Neuronal stem cell (in vitro differentiated cells): ENCODE measurements at regions not wholly inside any gene's neighbourhood (a gene's known extent, or its start where the extent isn't known, plus 50 kb on each side); places are given as distances from the start of the nearest gene placed in this dataset.
"Not testable (repeated sequence)": the region's sequence is repeated elsewhere in the genome, so short reads cannot be mapped to it uniquely, and the experiment has no call there.

Source experiments
- DNase-seq: peaks from one replicate; pipeline ENCODE4 v3.0.0-alpha.2; 2013; ENCODE audit warnings: low spot score
- H2AFZ ChIP-seq: one replicate; pipeline ENCODE4 v1.6.1; 2013; ENCODE audit warnings: mild to moderate bottlenecking, low read length, inconsistent platforms
- H2AK5ac ChIP-seq: 2 replicates; pipeline ENCODE4 v1.6.1; 2013; ENCODE audit warnings: low read depth, mild to moderate bottlenecking, inconsistent platforms, low read length, moderate library complexity, mixed read lengths
- H2BK120ac ChIP-seq: 2 replicates; pipeline ENCODE4 v1.6.1; 2013; ENCODE audit warnings: low read depth, mild to moderate bottlenecking, inconsistent platforms, low read length, moderate library complexity, mixed read lengths
- H2BK12ac ChIP-seq: one replicate; pipeline ENCODE4 v1.6.1; 2013; ENCODE audit warnings: low read length, inconsistent platforms
- H2BK15ac ChIP-seq: 2 replicates; pipeline ENCODE4 v1.6.1; 2013; ENCODE audit warnings: mild to moderate bottlenecking, low read length, inconsistent platforms, mixed read lengths
- H2BK5ac ChIP-seq: one replicate; pipeline ENCODE4 v1.6.1; 2013; ENCODE audit warnings: inconsistent platforms, mild to moderate bottlenecking, low read length, moderate library complexity
- H3K14ac ChIP-seq: one replicate; pipeline ENCODE4 v1.6.1; 2013; ENCODE audit warnings: low read length, inconsistent platforms
- H3K18ac ChIP-seq: 2 replicates; pipeline ENCODE4 v1.6.1; 2013; ENCODE audit warnings: low read length, inconsistent platforms
- H3K23ac ChIP-seq: 2 replicates; pipeline ENCODE4 v1.6.1; 2013; ENCODE audit warnings: low read depth, mild to moderate bottlenecking, mixed read lengths, low read length, inconsistent platforms; ENCODE audit not compliant: poor library complexity
- H3K27ac ChIP-seq: replicated peaks from 3 replicates; pipeline ENCODE4 v1.5.1; 2013; ENCODE audit warnings: low read length, inconsistent platforms
- H3K27me3 ChIP-seq, 3 experiments: 2 replicates each; pipeline ENCODE4 v1.6.1; 2013; ENCODE audit warnings: low read length in 3 of 3, mild to moderate bottlenecking in 2 of 3, inconsistent platforms in 1 of 3, low read depth in 1 of 3, mixed read lengths in 1 of 3, moderate library complexity in 1 of 3; ENCODE audit not compliant: control insufficient read depth in 3 of 3, insufficient read depth in 3 of 3
- H3K36me3 ChIP-seq, 2 donors: replicated peaks in 1 of 2; 2 replicates each; pipeline ENCODE4 v1.6.1; 2013; ENCODE audit warnings: low read length in 2 of 2; ENCODE audit not compliant: control insufficient read depth in 2 of 2, insufficient read depth in 2 of 2
- H3K4ac ChIP-seq: 2 replicates; pipeline ENCODE4 v1.6.1; 2013; ENCODE audit warnings: inconsistent platforms, mild to moderate bottlenecking, low read length, moderate library complexity
- H3K4me1 ChIP-seq, 2 donors: 1 replicate in 1 of 2; 2 replicates in 1 of 2; pipeline ENCODE4 v1.6.1; 2013; ENCODE audit warnings: low read length in 2 of 2, low read depth in 1 of 2; ENCODE audit not compliant: control insufficient read depth in 2 of 2, insufficient read depth in 1 of 2
- H3K4me2 ChIP-seq: one replicate; pipeline ENCODE4 v1.6.1; 2013; ENCODE audit warnings: mild to moderate bottlenecking, low read length, inconsistent platforms; ENCODE audit not compliant: insufficient read depth, poor library complexity, severe bottlenecking
- H3K4me3 ChIP-seq, 2 donors: 2 replicates each; pipeline ENCODE4 v1.5.1; 2013; ENCODE audit warnings: low read length in 2 of 2, mild to moderate bottlenecking in 2 of 2, inconsistent platforms in 1 of 2, moderate library complexity in 1 of 2
- H3K79me1 ChIP-seq: one replicate; pipeline ENCODE4 v1.6.1; 2013; ENCODE audit warnings: low read depth, mild to moderate bottlenecking, inconsistent platforms, low read length, moderate library complexity
- H3K9ac ChIP-seq: one replicate; pipeline ENCODE4 v1.6.1; 2013; ENCODE audit warnings: mild to moderate bottlenecking, low read depth, low read length, inconsistent platforms; ENCODE audit not compliant: poor library complexity
- H3K9me3 ChIP-seq, 2 donors: replicated peaks in 1 of 2; 2 replicates each; pipeline versions ENCODE3 to v1.6.1; 2013; ENCODE audit warnings: low read length in 2 of 2, mild to moderate bottlenecking in 2 of 2, inconsistent platforms in 1 of 2, low read depth in 1 of 2, mixed read lengths in 1 of 2, moderate library complexity in 1 of 2; ENCODE audit not compliant: control insufficient read depth in 2 of 2, insufficient read depth in 1 of 2
- H4K8ac ChIP-seq: one replicate; pipeline ENCODE4 v1.6.1; 2013; ENCODE audit warnings: low read depth, mild to moderate bottlenecking, inconsistent platforms, low read length, moderate library complexity
- H4K91ac ChIP-seq: one replicate; pipeline ENCODE4 v1.6.1; 2013; ENCODE audit warnings: low read length, low read depth, mild to moderate bottlenecking, inconsistent platforms; ENCODE audit not compliant: poor library complexity
- WGBS, 2 donors: extraction: QIAGEN DNeasy Blood & Tissue Kit; methylation state at CpG; one replicate each; pipeline ENCODE4 v1.1.7; 2013; ENCODE audit warnings: missing lambda C conversion rate in 2 of 2, mixed read lengths in 1 of 2; ENCODE audit not compliant: insufficient read length in 2 of 2, insufficient replicate concordance in 1 of 2; ENCODE audit errors: extremely low coverage in 2 of 2; 5-methylcytosine and 5-hydroxymethylcytosine counted together

DNA sequence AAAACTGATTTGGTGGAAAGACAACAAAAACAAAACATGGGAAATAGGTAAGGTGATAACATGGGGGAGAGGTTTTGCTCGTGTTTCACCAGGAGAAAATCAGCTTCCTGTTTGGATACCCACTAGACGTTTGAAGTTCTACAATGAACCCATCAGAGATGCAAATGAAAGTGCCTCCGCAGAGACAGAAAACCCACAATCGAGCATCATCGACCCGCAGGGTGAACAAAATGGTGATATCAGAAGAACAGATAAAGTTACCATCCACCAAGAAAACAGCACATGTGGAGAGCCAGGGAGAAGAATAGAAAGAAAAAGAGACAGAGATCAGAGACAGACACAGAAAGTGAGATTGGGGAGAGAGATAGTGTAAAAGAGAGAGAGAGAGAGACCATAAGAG lies 83.4 kb downstream of the UNC93B1 start:
- WGBS, 2 donors: no CpG with 5 or more reads among the region's 6 CpGs
- not testable (repeated sequence) for H3K9ac ChIP-seq, H2BK15ac ChIP-seq, H3K27ac ChIP-seq, H4K91ac ChIP-seq, H3K4ac ChIP-seq, H2BK120ac ChIP-seq, H3K4me2 ChIP-seq, H2AK5ac ChIP-seq, H3K14ac ChIP-seq, H2AFZ ChIP-seq, H3K4me3 ChIP-seq, H3K18ac ChIP-seq, H3K27me3 ChIP-seq, H2BK12ac ChIP-seq, H4K8ac ChIP-seq, H3K23ac ChIP-seq, DNase-seq, H3K4me1 ChIP-seq, H2BK5ac ChIP-seq, H3K36me3 ChIP-seq, H3K79me1 ChIP-seq, H3K9me3 ChIP-seq

DNA sequence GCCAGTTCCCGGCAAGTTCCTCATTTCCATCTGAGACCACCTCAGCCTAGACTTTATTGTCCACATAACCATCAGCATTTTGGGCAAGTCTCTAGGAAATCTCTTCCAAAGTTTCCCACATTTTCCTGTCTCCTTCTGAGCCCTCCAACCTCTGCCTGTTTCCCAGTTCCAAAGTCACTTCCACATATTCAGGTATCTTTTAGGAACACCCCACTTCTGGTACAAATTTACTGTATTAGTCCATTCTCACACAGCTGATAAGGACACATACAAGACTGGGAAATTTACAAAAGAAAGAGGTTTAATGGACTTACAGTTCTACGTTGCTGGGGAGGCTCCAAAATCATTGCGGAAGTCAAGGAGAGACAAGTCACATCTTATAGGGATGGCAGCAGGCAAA lies 91.7 kb downstream of the UNC93B1 start:
- DNase-seq, H2AFZ ChIP-seq, H3K4me1 ChIP-seq, H3K14ac ChIP-seq, H3K27me3 ChIP-seq, H3K9ac ChIP-seq, H3K79me1 ChIP-seq, H4K8ac ChIP-seq, H2BK5ac ChIP-seq, H3K4me2 ChIP-seq, H2BK120ac ChIP-seq, H2AK5ac ChIP-seq, H3K27ac ChIP-seq, H2BK12ac ChIP-seq, H3K18ac ChIP-seq, H3K9me3 ChIP-seq, H3K23ac ChIP-seq, H3K4me3 ChIP-seq, H3K36me3 ChIP-seq, H2BK15ac ChIP-seq, H3K4ac ChIP-seq, H4K91ac ChIP-seq: not testable (repeated sequence)
- no CpG with 5 or more reads among the region's 3 CpGs for WGBS, 2 donors

DNA sequence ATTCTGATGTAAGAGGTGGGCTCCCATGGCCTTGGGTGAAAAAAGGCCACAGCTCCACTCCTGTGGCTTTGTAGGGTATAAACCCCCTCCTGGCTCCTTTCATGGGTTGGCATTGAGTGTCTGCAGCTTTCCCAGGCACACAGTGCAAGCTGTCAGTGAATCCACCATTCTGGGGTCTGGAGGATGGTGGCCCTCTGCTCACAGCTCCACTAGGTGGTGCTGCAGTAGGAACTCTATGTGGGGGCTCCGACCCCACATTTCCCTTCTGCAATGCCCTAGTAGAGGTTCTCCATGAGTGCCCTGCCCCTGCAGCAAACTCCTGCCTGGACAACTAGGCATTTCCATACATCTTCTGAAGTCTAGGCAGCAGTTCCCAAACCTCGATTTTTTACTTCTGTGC lies 92.7 kb downstream of the UNC93B1 start:
- H3K9me3 ChIP-seq, H3K4ac ChIP-seq, H2AFZ ChIP-seq, DNase-seq, H3K4me1 ChIP-seq, H3K4me2 ChIP-seq, H2BK5ac ChIP-seq, H3K23ac ChIP-seq, H2BK120ac ChIP-seq, H2AK5ac ChIP-seq, H3K27ac ChIP-seq, H3K9ac ChIP-seq, H3K18ac ChIP-seq, H3K14ac ChIP-seq, H3K4me3 ChIP-seq, H2BK12ac ChIP-seq, H3K27me3 ChIP-seq, H4K8ac ChIP-seq, H3K36me3 ChIP-seq, H2BK15ac ChIP-seq, H3K79me1 ChIP-seq, H4K91ac ChIP-seq: not testable (repeated sequence)
- WGBS, 2 donors: no CpG with 5 or more reads among the region's 2 CpGs

DNA sequence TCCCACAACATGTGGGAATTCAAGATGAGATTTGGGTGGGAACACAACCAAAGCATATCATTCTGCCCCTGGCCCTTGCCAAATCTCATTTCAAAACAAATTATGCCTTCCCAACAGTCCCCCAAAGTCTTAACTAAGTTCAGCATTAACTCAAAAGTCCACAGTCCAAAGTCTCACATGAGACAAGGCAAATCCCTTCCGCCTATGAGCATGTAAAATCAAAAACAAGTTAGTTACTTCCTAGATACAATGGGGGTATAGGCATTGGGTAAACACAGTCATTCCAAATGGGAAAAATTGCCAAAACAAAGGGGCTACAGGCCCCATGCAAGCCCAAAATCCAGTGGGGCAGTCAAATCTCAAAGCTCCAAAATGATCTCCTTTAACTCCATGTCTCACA lies 93.1 kb downstream of the UNC93B1 start:
- not testable (repeated sequence) for H3K79me1 ChIP-seq, H3K27me3 ChIP-seq, H3K4me2 ChIP-seq, H3K23ac ChIP-seq, H3K4ac ChIP-seq, H3K18ac ChIP-seq, H2BK5ac ChIP-seq, DNase-seq, H3K9me3 ChIP-seq, H3K4me3 ChIP-seq, H2AK5ac ChIP-seq, H3K36me3 ChIP-seq, H2AFZ ChIP-seq, H3K9ac ChIP-seq, H2BK12ac ChIP-seq, H4K91ac ChIP-seq, H3K4me1 ChIP-seq, H4K8ac ChIP-seq, H2BK15ac ChIP-seq, H3K27ac ChIP-seq, H3K14ac ChIP-seq, H2BK120ac ChIP-seq
- WGBS, 2 donors: no CpG with 5 or more reads among the region's 1 CpG
